Chondrocyte (in vitro differentiated cells): ENCODE measurements at regions not wholly inside any gene's neighbourhood (a gene's known extent, or its start where the extent isn't known, plus 50 kb on each side); places are given as distances from the start of the nearest gene placed in this dataset.

Experiments used
- DNase-seq: peaks from one replicate; pipeline ENCODE4 v3.0.0; 2021; ENCODE audit warnings: mixed read lengths, low spot score
- H3K27ac Mint-ChIP-seq: one replicate; pipeline ENCODE4 v1.8.0; 2021; ENCODE audit warnings: mild to moderate bottlenecking, moderate library complexity, mixed read lengths; ENCODE audit not compliant: unreplicated experiment
- H3K27me3 Mint-ChIP-seq: 2 replicates; pipeline ENCODE4 v1.8.0; 2021; ENCODE audit warnings: low read depth, mixed read lengths
- H3K36me3 Mint-ChIP-seq: 2 replicates; pipeline ENCODE4 v1.8.0; 2021; ENCODE audit warnings: low read depth, mixed read lengths
- H3K4me1 Mint-ChIP-seq: 2 replicates; pipeline ENCODE4 v1.8.0; 2021; ENCODE audit warnings: low read depth, mild to moderate bottlenecking, mixed read lengths
- H3K4me3 Mint-ChIP-seq: one replicate; pipeline ENCODE4 v1.8.0; 2021; ENCODE audit warnings: mild to moderate bottlenecking, moderate library complexity, mixed read lengths; ENCODE audit not compliant: unreplicated experiment
- H3K9me3 Mint-ChIP-seq: 2 replicates; pipeline ENCODE4 v1.8.0; 2021; ENCODE audit warnings: low read depth, mixed read lengths
- CTCF ChIP-seq: fragments of 200-600 bp; sonication (generic); IDR thresholded peaks from 2 replicates; pipeline ENCODE4 v1.5.0; 2021; ENCODE audit warnings: antibody characterized with exemption, mild to moderate bottlenecking, moderate library complexity

- H3K36me3 Mint-ChIP-seq = no peaks in the 10 kb centered on the region
- H3K4me1 Mint-ChIP-seq = no peaks in the 10 kb centered on the region
- H3K27ac Mint-ChIP-seq = no peak overlapping the region
- no peak for DNase-seq
- peak; percentile 35 for TF ChIP-seq CTCF
- H3K4me3 Mint-ChIP-seq = no peak overlapping the region
- no peaks in the 10 kb centered on the region for H3K9me3 Mint-ChIP-seq
- H3K27me3 Mint-ChIP-seq = no peaks in the 10 kb centered on the region
Observed at GRCh38 chr16:23013484-23013883, 135.8 kb downstream of the USP31 start.

GRCh38 chr16:23009075-23009474 lies 140.2 kb downstream of the USP31 start:
- no peaks in the 10 kb centered on the region for H3K4me1 Mint-ChIP-seq
- DNase-seq = no peak
- TF ChIP-seq CTCF = no peak
- H3K4me3 Mint-ChIP-seq = no peak overlapping the region
- H3K9me3 Mint-ChIP-seq = no peaks in the 10 kb centered on the region
- H3K27me3 Mint-ChIP-seq = no peaks in the 10 kb centered on the region
- no peaks in the 10 kb centered on the region for H3K36me3 Mint-ChIP-seq
- no peak overlapping the region for H3K27ac Mint-ChIP-seq

- TF ChIP-seq CTCF = no peak
- Mint-ChIP-seq H3K27me3 (no peaks in the 10 kb centered on the region), H3K36me3 (no peaks in the 10 kb centered on the region), H3K9me3 (no peaks in the 10 kb centered on the region), H3K27ac (no peak overlapping the region), H3K4me1 (no peaks in the 10 kb centered on the region), H3K4me3 (no peak overlapping the region)
- DNase-seq = no peak
Observed at GRCh38 chr16:23008041-23008440, 141.2 kb downstream of the USP31 start.

- no peak overlapping the region for H3K27ac Mint-ChIP-seq
- H3K9me3 Mint-ChIP-seq = no peaks in the 10 kb centered on the region
- DNase-seq = no peak
- no peaks in the 10 kb centered on the region for H3K27me3 Mint-ChIP-seq
- no peak for TF ChIP-seq CTCF
- H3K4me3 Mint-ChIP-seq = no peak overlapping the region
- no peaks in the 10 kb centered on the region for H3K36me3 Mint-ChIP-seq
- no peaks in the 10 kb centered on the region for H3K4me1 Mint-ChIP-seq
Observed at GRCh38 chr16:23006380-23006779, 142.9 kb downstream of the USP31 start.

- TF ChIP-seq CTCF = no peak
- H3K9me3 Mint-ChIP-seq = no peaks in the 10 kb centered on the region
- H3K27ac Mint-ChIP-seq = no peak overlapping the region
- H3K36me3 Mint-ChIP-seq = no peaks in the 10 kb centered on the region
- no peaks in the 10 kb centered on the region for H3K4me1 Mint-ChIP-seq
- H3K27me3 Mint-ChIP-seq = no peaks in the 10 kb centered on the region
- no peak for DNase-seq
- no peak overlapping the region for H3K4me3 Mint-ChIP-seq
Observed at GRCh38 chr16:23005951-23006350, 143.3 kb downstream of the USP31 start.
